AG04450 (cell line): ENCODE measurements at regions not wholly inside any gene's neighbourhood (a gene's known extent, or its start where the extent isn't known, plus 50 kb on each side); places are given as distances from the start of the nearest gene placed in this dataset. TPM values are rescaled to one million over a fixed set of nuclear protein-coding genes. Genes with fewer than 3 reads are reported as not detected.

Experiments used
- CTCF ChIA-PET: fragments of 300-600, 350-600 bp; formaldehyde crosslinking; extraction: SDS; loops from one replicate; lab custom pipeline; 2022; ENCODE audit warnings: antibody characterized with exemption, inconsistent platforms; lab: Charles Lee
- POLR2A ChIA-PET: fragments of 350-600 bp; formaldehyde crosslinking; extraction: SDS; loops from one replicate; lab custom pipeline; 2021; ENCODE audit warnings: antibody characterized with exemption, inconsistent platforms; lab: Yijun Ruan, JAX
- DNase-seq: peaks from one replicate; pipeline ENCODE4 v3.0.0-alpha.2; 2011; ENCODE audit warnings: low read depth, low spot score
- H3K27ac ChIP-seq: one replicate; pipeline ENCODE4 v1.5.1; 2012; ENCODE audit warnings: low read depth, low read length, control low read depth
- H3K27me3 ChIP-seq: one replicate; pipeline ENCODE4 v1.6.0; 2012; ENCODE audit warnings: low read length; ENCODE audit not compliant: control insufficient read depth, insufficient read depth
- H3K4me3 ChIP-seq: 2 replicates; pipeline ENCODE4 v1.5.1; 2011; ENCODE audit warnings: mild to moderate bottlenecking, low read depth, low read length, control low read depth
- H3K9me3 ChIP-seq: 2 replicates; pipeline ENCODE4 v1.5.1; 2012; ENCODE audit warnings: low read length; ENCODE audit not compliant: control insufficient read depth, insufficient read depth
- small RNA-seq: library from RNA; depleted of rRNA; stranded (forward); fragments of <200 nt; gene quantifications from one replicate; pipeline ENCODE3, GENCODE V24; 2012; ENCODE audit warnings: low read depth; ENCODE audit not compliant: insufficient read length
- TF ChIP-seq, protein P1 (sequence below): IDR thresholded peaks from 2 replicates; pipeline ENCODE4 v1.5.1; 2011; ENCODE audit warnings: low read depth, low read length, control low read depth, inconsistent platforms

DNA sequence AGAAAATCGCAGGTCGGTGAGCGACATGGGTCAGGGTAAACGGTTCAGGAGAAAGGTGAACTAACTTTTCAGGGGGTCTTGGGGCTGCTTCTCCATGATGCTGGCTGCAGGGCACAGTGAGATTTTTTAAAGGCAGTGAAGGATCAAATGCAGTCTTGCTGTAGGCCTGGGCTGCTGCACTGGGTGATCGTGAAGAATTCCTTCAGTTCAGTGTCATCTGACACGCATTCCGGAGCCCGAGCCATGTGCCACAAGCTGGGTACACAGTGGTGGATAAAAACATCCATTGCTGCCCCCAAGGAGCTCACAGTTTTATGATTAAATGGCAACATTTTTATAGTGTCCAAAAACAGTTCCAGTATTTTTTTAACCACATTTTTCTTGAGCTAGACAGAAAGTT lies 56.3 kb upstream of the GPR12 start:
- DNase-seq, result no peak
- ChIA-PET CTCF (no interaction called here), POLR2A (no interaction called here)
- TF ChIP-seq, protein P1, sequence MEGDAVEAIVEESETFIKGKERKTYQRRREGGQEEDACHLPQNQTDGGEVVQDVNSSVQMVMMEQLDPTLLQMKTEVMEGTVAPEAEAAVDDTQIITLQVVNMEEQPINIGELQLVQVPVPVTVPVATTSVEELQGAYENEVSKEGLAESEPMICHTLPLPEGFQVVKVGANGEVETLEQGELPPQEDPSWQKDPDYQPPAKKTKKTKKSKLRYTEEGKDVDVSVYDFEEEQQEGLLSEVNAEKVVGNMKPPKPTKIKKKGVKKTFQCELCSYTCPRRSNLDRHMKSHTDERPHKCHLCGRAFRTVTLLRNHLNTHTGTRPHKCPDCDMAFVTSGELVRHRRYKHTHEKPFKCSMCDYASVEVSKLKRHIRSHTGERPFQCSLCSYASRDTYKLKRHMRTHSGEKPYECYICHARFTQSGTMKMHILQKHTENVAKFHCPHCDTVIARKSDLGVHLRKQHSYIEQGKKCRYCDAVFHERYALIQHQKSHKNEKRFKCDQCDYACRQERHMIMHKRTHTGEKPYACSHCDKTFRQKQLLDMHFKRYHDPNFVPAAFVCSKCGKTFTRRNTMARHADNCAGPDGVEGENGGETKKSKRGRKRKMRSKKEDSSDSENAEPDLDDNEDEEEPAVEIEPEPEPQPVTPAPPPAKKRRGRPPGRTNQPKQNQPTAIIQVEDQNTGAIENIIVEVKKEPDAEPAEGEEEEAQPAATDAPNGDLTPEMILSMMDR, result no peak
- Histone ChIP-seq H3K27me3 (peaks cover 4% of the 10 kb centered on the region), H3K27ac (no peak overlapping the region), H3K4me3 (no peak overlapping the region), H3K9me3 (no peaks in the 10 kb centered on the region)

DNA sequence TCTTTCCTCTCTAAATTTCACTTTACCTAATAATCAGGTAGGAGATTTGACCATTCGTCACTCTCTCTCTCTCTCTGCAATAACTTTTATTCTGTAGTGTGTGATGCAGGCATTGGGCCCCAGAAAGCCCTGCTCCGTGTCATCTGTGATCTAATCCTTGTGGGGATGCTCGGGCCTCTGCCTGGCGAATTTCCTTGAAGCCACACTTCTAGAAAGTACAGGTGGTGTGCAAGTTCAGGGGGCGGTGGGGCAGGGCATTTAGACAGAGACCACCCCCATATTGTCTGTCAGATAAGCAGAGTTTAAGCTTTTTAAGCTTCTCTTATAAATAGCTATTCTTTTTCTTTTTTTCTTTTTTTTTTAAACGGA lies 53.4 kb upstream of the GPR12 start:
- Histone ChIP-seq H3K9me3 (no peaks in the 10 kb centered on the region), H3K27ac (no peak overlapping the region), H3K4me3 (no peak overlapping the region), H3K27me3 (peaks cover 7% of the 10 kb centered on the region)
- DNase-seq, result no peak
- TF ChIP-seq, protein P1, result no peak
- ChIA-PET POLR2A (no interaction called here), CTCF (interaction anchor here (0.9 kb wide), 1 partner anchor 117 kb away, joined by 3 read pairs; no protein-coding TSS in a partner anchor)

DNA sequence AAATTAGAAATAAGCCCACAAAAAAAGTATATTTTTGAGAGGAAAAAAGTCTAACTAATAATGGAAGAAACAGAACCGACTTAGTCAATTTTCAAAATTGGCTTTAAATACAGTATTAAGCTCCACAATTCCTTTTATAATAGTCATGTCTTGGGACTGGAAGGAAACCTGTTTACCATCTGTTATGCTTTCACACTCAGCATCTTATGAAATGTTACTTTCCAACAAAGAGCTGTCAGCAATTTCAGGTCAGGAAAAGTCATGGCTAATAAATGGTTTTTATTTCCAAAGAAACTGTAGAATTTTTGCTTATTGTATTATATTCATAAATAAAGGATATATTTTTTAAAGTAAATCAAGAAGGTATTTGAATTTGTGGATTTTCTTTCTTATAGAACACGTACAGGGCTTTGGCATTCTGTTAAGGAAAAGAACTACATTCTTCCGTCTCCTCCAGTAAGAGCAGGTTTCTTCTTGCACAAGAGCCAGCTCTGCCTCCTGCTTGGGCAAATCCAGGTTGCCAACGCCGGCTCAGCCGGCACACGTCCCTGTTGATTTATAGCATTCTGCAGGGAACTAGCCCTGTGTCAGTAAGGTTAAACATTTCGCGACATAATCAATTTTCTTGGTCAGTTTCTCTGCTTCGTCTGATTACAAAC lies 52.9 kb upstream of the GPR12 start:
- no peak for DNase-seq
- no peak overlapping the region for H3K27ac ChIP-seq
- ChIA-PET POLR2A (no interaction called here), CTCF (no interaction called here)
- no peaks in the 10 kb centered on the region for H3K9me3 ChIP-seq
- peaks cover 7% of the 10 kb centered on the region for H3K27me3 ChIP-seq
- TF ChIP-seq, protein P1, result no peak
- no peak overlapping the region for H3K4me3 ChIP-seq

DNA sequence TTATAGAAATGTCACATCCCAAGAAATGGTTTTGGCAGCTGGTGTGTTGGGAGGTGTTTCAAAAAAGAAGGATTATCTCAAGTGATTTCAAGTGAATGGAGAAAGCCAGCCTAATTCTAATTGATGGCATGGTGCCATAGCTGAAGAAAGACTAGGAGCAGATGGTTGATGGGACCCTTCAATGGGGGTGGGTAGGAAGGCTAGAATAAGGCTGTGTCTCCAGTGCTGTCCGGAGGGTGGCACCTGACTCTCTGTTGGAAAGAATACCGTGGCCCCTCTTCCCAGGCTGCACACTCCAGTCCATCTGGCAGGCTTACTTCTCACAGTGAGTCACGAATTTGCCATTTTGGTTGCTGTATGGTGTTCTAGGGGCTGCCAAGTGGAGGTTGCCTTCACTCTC lies 51.0 kb upstream of the GPR12 start:
- no peak for DNase-seq
- Histone ChIP-seq H3K9me3 (no peaks in the 10 kb centered on the region), H3K27me3 (peaks cover 3% of the 10 kb centered on the region), H3K27ac (no peak overlapping the region), H3K4me3 (no peak overlapping the region)
- POLR2A ChIA-PET, result no interaction called here
- TF ChIP-seq, protein P1, result no peak
- CTCF ChIA-PET, result no interaction called here

Small RNA genes in the stretch of these regions (small RNA-seq; reads per million reads assigned to genes)
- gene RPS21P8, result not detected
